ENCODE measurements at regions not wholly inside any gene's neighbourhood (a gene's known extent, or its start where the extent isn't known, plus 50 kb on each side); places are given as distances from the start of the nearest gene placed in this dataset.

DNA sequence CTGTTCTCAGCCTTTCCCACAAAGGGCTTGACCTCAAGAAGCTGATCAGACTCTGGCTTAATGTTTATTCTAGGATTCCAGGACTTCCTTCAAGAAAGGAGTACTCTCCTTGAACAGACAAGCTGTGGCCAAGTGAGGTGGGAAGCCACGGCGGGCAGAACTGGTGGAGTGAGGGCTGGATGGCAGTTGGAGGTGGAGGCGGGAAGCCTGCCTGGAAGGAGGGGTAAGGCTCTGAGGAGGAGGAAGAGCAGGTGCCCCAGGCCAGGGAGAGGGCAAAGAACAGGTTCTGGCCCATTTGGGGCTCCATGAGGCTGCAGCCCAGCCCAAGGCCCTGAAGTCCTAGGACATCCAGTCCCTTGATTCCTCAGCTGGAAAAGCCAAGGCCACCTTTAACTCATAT is 143.9 kb downstream of the CYP26B1 start:
- TF ChIP-seq, protein P1, sequence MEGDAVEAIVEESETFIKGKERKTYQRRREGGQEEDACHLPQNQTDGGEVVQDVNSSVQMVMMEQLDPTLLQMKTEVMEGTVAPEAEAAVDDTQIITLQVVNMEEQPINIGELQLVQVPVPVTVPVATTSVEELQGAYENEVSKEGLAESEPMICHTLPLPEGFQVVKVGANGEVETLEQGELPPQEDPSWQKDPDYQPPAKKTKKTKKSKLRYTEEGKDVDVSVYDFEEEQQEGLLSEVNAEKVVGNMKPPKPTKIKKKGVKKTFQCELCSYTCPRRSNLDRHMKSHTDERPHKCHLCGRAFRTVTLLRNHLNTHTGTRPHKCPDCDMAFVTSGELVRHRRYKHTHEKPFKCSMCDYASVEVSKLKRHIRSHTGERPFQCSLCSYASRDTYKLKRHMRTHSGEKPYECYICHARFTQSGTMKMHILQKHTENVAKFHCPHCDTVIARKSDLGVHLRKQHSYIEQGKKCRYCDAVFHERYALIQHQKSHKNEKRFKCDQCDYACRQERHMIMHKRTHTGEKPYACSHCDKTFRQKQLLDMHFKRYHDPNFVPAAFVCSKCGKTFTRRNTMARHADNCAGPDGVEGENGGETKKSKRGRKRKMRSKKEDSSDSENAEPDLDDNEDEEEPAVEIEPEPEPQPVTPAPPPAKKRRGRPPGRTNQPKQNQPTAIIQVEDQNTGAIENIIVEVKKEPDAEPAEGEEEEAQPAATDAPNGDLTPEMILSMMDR (IDR thresholded peaks at IDR 0.05): no peak
- no peak for TF ChIP-seq POLR2A (IDR thresholded peaks at IDR 0.05)
